IMR-90 (cell line): ENCODE measurements at regions not wholly inside any gene's neighbourhood (a gene's known extent, or its start where the extent isn't known, plus 50 kb on each side); places are given as distances from the start of the nearest gene placed in this dataset.

Source experiments
- ATAC-seq: fragments of 200-7000 bp; cut with Tn5 transposase; 2 replicates; pipeline ENCODE4 v1.9.1; 2020; ENCODE audit warnings: low read depth, mild to moderate bottlenecking, moderate library complexity
- BruUV-seq: library from RNA; stranded (reverse); fragments of 400-500 nt; replicated peaks from 2 replicates; lab custom pipeline; 2021; lab: Mats Ljungman, UMichigan
- CTCF ChIA-PET: fragments of 300-600 bp; formaldehyde crosslinking; extraction: SDS; loops from one replicate; lab custom pipeline; 2021; ENCODE audit warnings: antibody characterized with exemption; lab: Yijun Ruan, JAX
- POLR2A ChIA-PET: fragments of 300-600 bp; sonication (Branson Sonifier 250); formaldehyde crosslinking; loops from one replicate; lab custom pipeline; 2022; ENCODE audit warnings: antibody characterized with exemption; ENCODE audit not compliant: unreplicated experiment; lab: Charles Lee
- DNase-seq: peaks from one replicate; pipeline ENCODE4 v3.0.0; 2013
- H2AFZ ChIP-seq: replicated peaks from 2 replicates; pipeline ENCODE3; 2013; ENCODE audit warnings: low read length, mild to moderate bottlenecking; ENCODE audit not compliant: poor library complexity
- H2AK5ac ChIP-seq: 2 replicates; pipeline ENCODE4 v1.6.1; 2013; ENCODE audit warnings: low read depth, low read length, inconsistent platforms
- H2AK9ac ChIP-seq: replicated peaks from 2 replicates; pipeline ENCODE3; 2013; ENCODE audit warnings: mild to moderate bottlenecking, low read depth, low read length, moderate library complexity; ENCODE audit not compliant: poor library complexity
- H2BK120ac ChIP-seq: 2 replicates; pipeline ENCODE4 v1.6.1; 2013; ENCODE audit warnings: low read depth, low read length, inconsistent platforms
- H2BK15ac ChIP-seq: 3 replicates; pipeline ENCODE4 v1.6.1; 2013; ENCODE audit warnings: low read depth, low read length, inconsistent platforms
- H2BK20ac ChIP-seq: 2 replicates; pipeline ENCODE4 v1.6.1; 2013; ENCODE audit warnings: low read depth, mild to moderate bottlenecking, inconsistent platforms, low read length, moderate library complexity
- H2BK5ac ChIP-seq: 2 replicates; pipeline ENCODE4 v1.6.1; 2013; ENCODE audit warnings: mild to moderate bottlenecking, low read depth, low read length, inconsistent platforms; ENCODE audit not compliant: poor library complexity, severe bottlenecking
- H3K14ac ChIP-seq: replicated peaks from 2 replicates; pipeline ENCODE4 v1.6.1; 2013; ENCODE audit warnings: low read depth, low read length, inconsistent platforms
- H3K18ac ChIP-seq: 2 replicates; pipeline ENCODE4 v1.6.1; 2013; ENCODE audit warnings: low read depth, low read length, control low read depth
- H3K23ac ChIP-seq: 2 replicates; pipeline ENCODE4 v1.6.1; 2013; ENCODE audit warnings: low read depth, low read length, inconsistent platforms
- H3K27ac ChIP-seq: 2 replicates; pipeline ENCODE4 v1.5.1; 2013; ENCODE audit warnings: mild to moderate bottlenecking, control low read depth, low read length; ENCODE audit not compliant: insufficient read depth
- H3K27me3 ChIP-seq: 2 replicates; pipeline ENCODE4 v1.6.1; 2013; ENCODE audit warnings: low read length; ENCODE audit not compliant: control insufficient read depth, insufficient read depth
- H3K36me3 ChIP-seq: 2 replicates; pipeline ENCODE4 v1.6.1; 2013; ENCODE audit warnings: low read length, mixed read lengths; ENCODE audit not compliant: control insufficient read depth, insufficient read depth
- H3K4ac ChIP-seq: 2 replicates; pipeline ENCODE4 v1.6.1; 2013; ENCODE audit warnings: low read depth, low read length, inconsistent platforms
- H3K4me1 ChIP-seq: 2 replicates; pipeline ENCODE4 v1.6.1; 2013; ENCODE audit warnings: low read length, mixed read lengths; ENCODE audit not compliant: control insufficient read depth, insufficient read depth
- H3K4me2 ChIP-seq: 2 replicates; pipeline ENCODE4 v1.6.1; 2013; ENCODE audit warnings: low read depth, mild to moderate bottlenecking, control low read depth, low read length, moderate library complexity
- H3K4me3 ChIP-seq: 2 replicates; pipeline ENCODE4 v1.5.1; 2013; ENCODE audit warnings: low read depth, mild to moderate bottlenecking, control low read depth, low read length, moderate library complexity; ENCODE audit not compliant: insufficient read depth
- H3K56ac ChIP-seq: 2 replicates; pipeline ENCODE4 v1.6.1; 2013; ENCODE audit warnings: low read length, inconsistent platforms; ENCODE audit not compliant: insufficient read depth; ENCODE audit errors: extremely low read depth
- H3K79me1 ChIP-seq, 2 experiments: 2 replicates each; pipeline ENCODE4 v1.6.1; 2013; ENCODE audit warnings: low read length in 2 of 2, inconsistent platforms in 1 of 2, low read depth in 1 of 2
- H3K9ac ChIP-seq: 2 replicates; pipeline ENCODE4 v1.6.1; 2013; ENCODE audit warnings: low read depth, low read length, control low read depth
- H3K9me1 ChIP-seq: 2 replicates; pipeline ENCODE4 v1.6.1; 2013; ENCODE audit warnings: low read length, inconsistent platforms; ENCODE audit not compliant: insufficient read depth
- H3K9me3 ChIP-seq: 2 replicates; pipeline ENCODE4 v1.6.1; 2013; ENCODE audit warnings: low read length; ENCODE audit not compliant: control insufficient read depth, insufficient read depth
- H4K20me1 ChIP-seq: 2 replicates; pipeline ENCODE4 v1.6.1; 2013; ENCODE audit warnings: low read length, inconsistent platforms; ENCODE audit not compliant: insufficient read depth
- H4K5ac ChIP-seq: 2 replicates; pipeline ENCODE4 v1.6.1; 2013; ENCODE audit warnings: mild to moderate bottlenecking, low read depth, low read length, control low read depth
- H4K8ac ChIP-seq, 2 experiments: 2 replicates each; pipeline ENCODE4 v1.6.1; 2013; ENCODE audit warnings: low read depth in 2 of 2, low read length in 2 of 2, control low read depth in 1 of 2, inconsistent platforms in 1 of 2
- H4K91ac ChIP-seq: 2 replicates; pipeline ENCODE4 v1.6.1; 2013; ENCODE audit warnings: low read depth, low read length, inconsistent platforms; ENCODE audit not compliant: insufficient read depth
- CHD1 ChIP-seq: IDR thresholded peaks from 2 replicates; pipeline ENCODE4 v1.6.1; 2012; ENCODE audit warnings: low read depth, low read length, improper control_type of control experiment
- ELK1 ChIP-seq: fragments of 150-350 bp; IDR thresholded peaks from 2 replicates; pipeline ENCODE4 v1.6.1; 2016; ENCODE audit warnings: low read depth, mild to moderate bottlenecking, low read length, moderate library complexity, borderline replicate concordance
- MAFK ChIP-seq: IDR thresholded peaks from 2 replicates; pipeline ENCODE4 v1.6.1; 2012; ENCODE audit warnings: low read depth, low read length, improper control_type of control experiment
- RAD21 ChIP-seq: IDR thresholded peaks from 2 replicates; pipeline ENCODE4 v1.6.1; 2012; ENCODE audit warnings: low read length, improper control_type of control experiment
- RCOR1 ChIP-seq: IDR thresholded peaks from 2 replicates; pipeline ENCODE4 v1.6.1; 2012; ENCODE audit warnings: mild to moderate bottlenecking, low read length, improper control_type of control experiment; ENCODE audit not compliant: insufficient replicate concordance
- RFX5 ChIP-seq: IDR thresholded peaks from 2 replicates; pipeline ENCODE4 v1.8.0; 2012; ENCODE audit warnings: low read depth, mild to moderate bottlenecking, low read length, moderate library complexity
- WGBS, 2 experiments: methylation state at CpG; one replicate each; pipeline versions ENCODE4 v1.1.5 to v1.1.7; 2013; ENCODE audit warnings: missing lambda C conversion rate in 2 of 2; ENCODE audit not compliant: insufficient read length in 1 of 2; ENCODE audit errors: extremely low coverage in 2 of 2; 5-methylcytosine and 5-hydroxymethylcytosine counted together
- dilution Hi-C: fragments of 300-500 bp; cut with HindIII; formaldehyde crosslinking; loops from one replicate; pipeline ENCODE4 v1.14.3; 2018; ENCODE audit warnings: low sequenced_read_pairs; ENCODE audit not compliant: unreplicated experiment
- in situ Hi-C: fragments of 300-500 bp; cut with MboI; formaldehyde crosslinking; loops from 3 replicates; pipeline ENCODE4 v1.14.3; 2019; ENCODE audit warnings: low sequenced_read_pairs, inconsistent platforms, mixed read lengths
- intact Hi-C: fragments of 100-400 bp; cut with micrococcal nuclease; formaldehyde crosslinking; loops from 2 replicates; pipeline ENCODE4 v1.10.0; 2022
- TF ChIP-seq, protein P1 (sequence below): fragments of 150-350 bp; IDR thresholded peaks from 2 replicates; pipeline ENCODE4 v1.6.1; 2017; ENCODE audit warnings: mild to moderate bottlenecking, antibody characterized with exemption, low read length, low read depth

DNA sequence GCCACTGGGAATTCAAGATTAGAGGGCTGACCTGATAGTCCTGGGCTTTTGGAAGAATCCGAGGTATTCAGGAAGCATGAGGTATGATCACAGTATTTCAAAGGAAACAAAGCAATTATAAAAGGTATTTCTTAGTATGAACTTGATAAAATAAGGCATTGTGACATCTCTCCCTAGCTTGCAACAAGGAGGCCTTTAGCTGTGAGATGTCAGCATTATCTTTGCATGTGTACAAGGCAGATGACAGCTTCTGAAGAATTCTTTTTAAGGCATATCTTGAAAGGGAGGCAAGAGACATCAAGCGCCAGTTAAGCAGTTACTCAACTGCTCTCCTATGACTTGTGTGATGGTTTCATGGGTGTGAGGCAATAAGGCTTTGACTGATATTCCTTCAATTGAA is 1123.7 kb downstream of the PLA2G4A start:
- Histone ChIP-seq H3K23ac (no peak overlapping the region), H4K5ac (no peak overlapping the region), H3K4me1 (no peaks in the 10 kb centered on the region), H3K4ac (no peak overlapping the region), H3K18ac (no peak overlapping the region), H3K9me3 (peaks cover 3% of the 10 kb centered on the region; the same call in 1 of the 2 replicates), H2BK5ac (no peak overlapping the region), H4K20me1 (no peaks in the 10 kb centered on the region), H3K9ac (no peak overlapping the region), H2BK15ac (no peak overlapping the region), H2BK120ac (no peak overlapping the region), H3K27ac (no peak overlapping the region), H3K79me1 (no peaks in the 10 kb centered on the region), H2BK20ac (no peak overlapping the region), H2AFZ (no peak overlapping the region), H2AK5ac (no peak overlapping the region), H3K4me3 (no peak overlapping the region), H3K36me3 (no peaks in the 10 kb centered on the region), H3K14ac (no peak overlapping the region), H4K8ac (no peak overlapping the region), H3K56ac (no peak overlapping the region), H3K9me1 (no peaks in the 10 kb centered on the region), H3K27me3 (no peaks in the 10 kb centered on the region), H3K4me2 (no peak overlapping the region), H4K91ac (no peak overlapping the region), H2AK9ac (no peak overlapping the region)
- intact Hi-C loops (no loop called here), dilution Hi-C loops (no loop called here), in situ Hi-C loops (no loop called here)
- DNase-seq (no peak), ATAC-seq (no peak)
- POLR2A ChIA-PET, result no interaction called here
- BruUV-seq, result no TSS peak
- CTCF ChIA-PET, result no interaction called here
- TF ChIP-seq RFX5 (no peak), RAD21 (no peak), CHD1 (no peak), ELK1 (no peak), MAFK (no peak), RCOR1 (no peak)
- TF ChIP-seq, protein P1, sequence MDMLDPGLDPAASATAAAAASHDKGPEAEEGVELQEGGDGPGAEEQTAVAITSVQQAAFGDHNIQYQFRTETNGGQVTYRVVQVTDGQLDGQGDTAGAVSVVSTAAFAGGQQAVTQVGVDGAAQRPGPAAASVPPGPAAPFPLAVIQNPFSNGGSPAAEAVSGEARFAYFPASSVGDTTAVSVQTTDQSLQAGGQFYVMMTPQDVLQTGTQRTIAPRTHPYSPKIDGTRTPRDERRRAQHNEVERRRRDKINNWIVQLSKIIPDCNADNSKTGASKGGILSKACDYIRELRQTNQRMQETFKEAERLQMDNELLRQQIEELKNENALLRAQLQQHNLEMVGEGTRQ, result no peak
- 67% methylated on average over 1 of the region's 2 CpGs; no CpG with 5 or more reads in 1 of the 2 experiments for WGBS, 2 experiments
